Heart right ventricle (tissue), 16 donors: ENCODE measurements at regions not wholly inside any gene's neighbourhood (a gene's known extent, or its start where the extent isn't known, plus 50 kb on each side); places are given as distances from the start of the nearest gene placed in this dataset.

Experiments
- ATAC-seq, 8 donors: fragments of 200-7000 bp; cut with Tn5 transposase; one replicate each; pipeline ENCODE4 v1.9.1; 2020; ENCODE audit warnings: mild to moderate bottlenecking in 8 of 8, moderate library complexity in 8 of 8, moderate number of reproducible peaks in 1 of 8
- DNase-seq, 2 donors: peaks; one replicate each; pipeline ENCODE4 v3.0.0-alpha.2; 2020
- H3K27ac ChIP-seq, 10 donors: fragments of 200-600 bp; sonication (generic) in 2 of 10; one replicate each; pipeline versions ENCODE4 v1.5.0 to v1.8.0; 2020 to 2022; ENCODE audit warnings: mild to moderate bottlenecking in 3 of 10
- H3K27me3 ChIP-seq, 7 donors: fragments of 200-600 bp; one replicate each; pipeline ENCODE4 v1.8.0; 2021 to 2022; ENCODE audit warnings: mild to moderate bottlenecking in 2 of 7
- H3K36me3 ChIP-seq, 9 donors: fragments of 200-600 bp; sonication (generic) in 1 of 9; one replicate each; pipeline versions ENCODE4 v1.5.0 to v1.8.0; 2020 to 2022; ENCODE audit warnings: mild to moderate bottlenecking in 2 of 9
- H3K4me1 ChIP-seq, 9 donors: fragments of 200-600 bp; sonication (generic) in 1 of 9; one replicate each; pipeline versions ENCODE4 v1.5.0 to v1.8.0; 2020 to 2022; ENCODE audit warnings: mild to moderate bottlenecking in 4 of 9
- H3K4me3 ChIP-seq, 10 donors: fragments of 200-600 bp; sonication (generic) in 2 of 10; one replicate each; pipeline versions ENCODE4 v1.5.0 to v1.8.0; 2020 to 2022; ENCODE audit warnings: mild to moderate bottlenecking in 7 of 10, moderate library complexity in 2 of 10
- H3K9me3 ChIP-seq, 11 donors: fragments of 200-600 bp in 10 of 11; sonication (generic) in 2 of 11; one replicate each; pipeline versions ENCODE4 v1.5.0 to v1.8.0; 2013 to 2022; ENCODE audit warnings: mild to moderate bottlenecking in 2 of 11, control low read depth in 1 of 11, moderate library complexity in 1 of 11
- CTCF ChIP-seq, 9 donors: fragments of 200-600 bp; sonication (generic) in 2 of 9; IDR thresholded peaks; one replicate each; pipeline versions ENCODE4 v1.5.0 to v1.8.0; 2021 to 2022; ENCODE audit warnings: antibody characterized with exemption in 9 of 9, mild to moderate bottlenecking in 5 of 9, moderate library complexity in 1 of 9
- WGBS, 2 donors: extraction: QIAGEN DNeasy Blood & Tissue Kit; methylation state at CpG; one replicate each; pipeline ENCODE4 v1.1.7; 2013; ENCODE audit warnings: inconsistent platforms in 1 of 2; 5-methylcytosine and 5-hydroxymethylcytosine counted together
- intact Hi-C, 10 donors: fragments of 100-400 bp; cut with DNase I; formaldehyde crosslinking; loops; one replicate each; pipeline versions ENCODE4 v1.11.1 to v1.14.2; 2022
- donor health status: Arrhythmogenic right ventricular cardiomyopathy.
- donor health status: ischemic (EF 13 %, LVEDD 7.1; RV severe dilation, severe dysfunction).
- donor health status: healthy with polysubstance abuse.
- donor health status: DM: no; HTN: yes; CAD: no.
- donor health status: DM: no; HTN: no; CAD: no.
- donor health status: ischemic (EF 25% LVEDD 6.9; RV normal size, moderate dysfunction).
- donor health status: ischemic (EF 25% LVEDD 5.7; RV mildly dilated, moderate dysfunction).
- donor health status: healthy.
- donor health status: DM: yes; HTN: yes; CAD: no.
- donor health status: Ischemic cardiomyopathy.
- donor health status: ischemic (EF 35%, LVEDD 5.7; RV mildly dilated, moderate dysfunction).
- donor health status: nonischemic (EF 11% LVEDD 7.7; RV severe dilation, severe dysfunction).
- donor health status: DM: yes; HTN: yes; CAD: no.
- donor health status: PGD.
- donor health status: ischemic (EF 29% LVEDD 5.4; RV normal size, mild dysfunction).
- donor health status: nonischemic (EF 23%, LVEDD 6.1; RV moderate dilation, normal function).

- intact Hi-C loops: no loop called here
- no peak overlapping the region for H3K27ac ChIP-seq
These were observed 497.2 kb downstream of the FLRT2 start for GRCh38 chr14:86027144-86027543.

GRCh38 chr14:86022031-86022629 lies 492.2 kb downstream of the FLRT2 start:
- no peak for DNase-seq
- 53 to 62% methylated on average over 3 of the region's 3 CpGs for WGBS, 2 donors
- H3K4me3 ChIP-seq: no peak overlapping the region
- no peaks in the 10 kb centered on the region for H3K36me3 ChIP-seq
- no peaks in the 10 kb centered on the region for H3K4me1 ChIP-seq
- TF ChIP-seq CTCF (IDR thresholded peaks at IDR 0.05): no peak
- H3K27me3 ChIP-seq: no peaks in the 10 kb centered on the region
- ATAC-seq: no peak
- intact Hi-C loops: no loop called here
- peaks cover 0 to 33% (median 0%) of the 10 kb centered on the region in 11 donors for H3K9me3 ChIP-seq
- no peak overlapping the region for H3K27ac ChIP-seq

More at GRCh38 chr14:86027144-86027543, 497.2 kb downstream of the FLRT2 start:
- ATAC-seq (no peak), DNase-seq (no peak)
- Histone ChIP-seq H3K27me3 (no peaks in the 10 kb centered on the region), H3K4me3 (no peak overlapping the region), H3K36me3 (no peaks in the 10 kb centered on the region), H3K9me3 (peaks cover 0 to 38% (median 0%) of the 10 kb centered on the region in 11 donors), H3K4me1 (no peaks in the 10 kb centered on the region)
- no peak for TF ChIP-seq CTCF (IDR thresholded peaks at IDR 0.05)

GRCh38 chr14:86020841-86021240 lies 490.9 kb downstream of the FLRT2 start:
- intact Hi-C loops: no loop called here
- Histone ChIP-seq H3K36me3 (no peaks in the 10 kb centered on the region), H3K4me1 (no peaks in the 10 kb centered on the region), H3K27me3 (no peaks in the 10 kb centered on the region), H3K9me3 (peaks cover 0 to 29% (median 0%) of the 10 kb centered on the region in 11 donors), H3K27ac (no peak overlapping the region), H3K4me3 (no peak overlapping the region)
- DNase-seq (no peak), ATAC-seq (no peak)
- TF ChIP-seq CTCF (IDR thresholded peaks at IDR 0.05): no peak

- no peak for DNase-seq
- no peak for ATAC-seq
- no peak overlapping the region for H3K27ac ChIP-seq
- H3K27me3 ChIP-seq: no peaks in the 10 kb centered on the region
- H3K4me1 ChIP-seq: no peaks in the 10 kb centered on the region
- TF ChIP-seq CTCF (IDR thresholded peaks at IDR 0.05): no peak
- WGBS, 2 donors: 63 to 68% methylated on average over 1 of the region's 1 CpG
- H3K36me3 ChIP-seq: no peaks in the 10 kb centered on the region
- H3K9me3 ChIP-seq: peaks cover 0 to 9% (median 0%) of the 10 kb centered on the region in 11 donors
- no peak overlapping the region for H3K4me3 ChIP-seq
- intact Hi-C loops: no loop called here
These were observed 486.0 kb downstream of the FLRT2 start for GRCh38 chr14:86015941-86016340.
